GM23338 (cell line): ENCODE measurements at regions not wholly inside any gene's neighbourhood (a gene's known extent, or its start where the extent isn't known, plus 50 kb on each side); places are given as distances from the start of the nearest gene placed in this dataset.

Source experiments
- CREB1 ChIP-seq: fragments of 250-450 bp; sonication (Bioruptor Pico); IDR thresholded peaks from 2 replicates; pipeline ENCODE4 v1.5.0; 2020; ENCODE audit warnings: low read depth, mild to moderate bottlenecking, moderate library complexity
- CTCF ChIP-seq, 2 experiments: fragments of 200-600 bp in 1 of 2; sonication (generic) in 1 of 2; conservative IDR thresholded peaks; 2 replicates each; pipeline versions ENCODE4 v1.5.1 to v1.6.1; 2016 to 2017; ENCODE audit warnings: antibody characterized with exemption in 2 of 2, low read depth in 2 of 2, mild to moderate bottlenecking in 2 of 2, moderate library complexity in 1 of 2
- EZH2 ChIP-seq: fragments of 200-600 bp; sonication (generic); IDR thresholded peaks from one replicate; pipeline ENCODE4 v1.8.0; 2017; ENCODE audit warnings: antibody characterized with exemption, mild to moderate bottlenecking, low read depth; ENCODE audit not compliant: unreplicated experiment
- EZH2phosphoT487 ChIP-seq: fragments of 200-600 bp; sonication (generic); IDR thresholded peaks from one replicate; pipeline ENCODE4 v1.8.1; 2018; ENCODE audit warnings: antibody characterized with exemption; ENCODE audit not compliant: unreplicated experiment
- JUNB ChIP-seq: IDR thresholded peaks from one replicate; pipeline ENCODE4 v1.6.1; 2016; ENCODE audit warnings: antibody characterized with exemption; ENCODE audit not compliant: unreplicated experiment
- POLR2AphosphoS5 ChIP-seq: IDR thresholded peaks from 2 replicates; pipeline ENCODE4 v1.6.1; 2016; ENCODE audit warnings: antibody characterized with exemption, low read depth
- TF ChIP-seq, protein P1 (sequence below): IDR thresholded peaks from one replicate; pipeline ENCODE4 v1.6.1; 2018; ENCODE audit warnings: antibody characterized with exemption; ENCODE audit not compliant: unreplicated experiment
- TF ChIP-seq, protein P2 (sequence below): fragments of 250-450 bp; sonication (Bioruptor Pico); IDR thresholded peaks from 2 replicates; pipeline ENCODE4 v1.5.0; 2020; ENCODE audit warnings: mild to moderate bottlenecking, moderate library complexity

DNA sequence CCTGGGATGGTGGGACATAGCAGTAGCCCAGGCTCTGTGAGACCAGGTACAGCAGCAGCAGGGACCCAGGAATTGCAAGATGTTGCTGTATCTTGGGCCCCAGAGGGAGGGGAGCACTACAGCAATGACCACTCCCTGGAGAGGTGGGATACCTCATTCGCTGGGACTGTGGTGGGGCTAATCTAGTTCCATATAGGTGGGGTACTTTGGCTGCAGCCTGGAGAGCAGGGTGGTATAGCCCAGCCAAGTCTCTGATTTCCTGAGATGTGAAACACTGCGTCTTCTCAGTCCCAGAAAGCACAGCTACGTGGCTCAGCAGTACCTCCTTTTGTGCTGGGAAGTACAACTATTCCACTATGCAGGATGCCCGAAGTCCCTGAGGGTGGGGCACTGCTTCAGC lies 163.7 kb upstream of the ARHGAP5 start:
- TF ChIP-seq JUNB (no peak), POLR2AphosphoS5 (no peak), CTCF (conservative IDR thresholded peaks at IDR 0.05; ENCODE audit: low read depth in 2 of 2) (no peak), CREB1 (CRISPR knock-in tag) (no peak), EZH2 (no peak), EZH2phosphoT487 (no peak)
- TF ChIP-seq, protein P1, sequence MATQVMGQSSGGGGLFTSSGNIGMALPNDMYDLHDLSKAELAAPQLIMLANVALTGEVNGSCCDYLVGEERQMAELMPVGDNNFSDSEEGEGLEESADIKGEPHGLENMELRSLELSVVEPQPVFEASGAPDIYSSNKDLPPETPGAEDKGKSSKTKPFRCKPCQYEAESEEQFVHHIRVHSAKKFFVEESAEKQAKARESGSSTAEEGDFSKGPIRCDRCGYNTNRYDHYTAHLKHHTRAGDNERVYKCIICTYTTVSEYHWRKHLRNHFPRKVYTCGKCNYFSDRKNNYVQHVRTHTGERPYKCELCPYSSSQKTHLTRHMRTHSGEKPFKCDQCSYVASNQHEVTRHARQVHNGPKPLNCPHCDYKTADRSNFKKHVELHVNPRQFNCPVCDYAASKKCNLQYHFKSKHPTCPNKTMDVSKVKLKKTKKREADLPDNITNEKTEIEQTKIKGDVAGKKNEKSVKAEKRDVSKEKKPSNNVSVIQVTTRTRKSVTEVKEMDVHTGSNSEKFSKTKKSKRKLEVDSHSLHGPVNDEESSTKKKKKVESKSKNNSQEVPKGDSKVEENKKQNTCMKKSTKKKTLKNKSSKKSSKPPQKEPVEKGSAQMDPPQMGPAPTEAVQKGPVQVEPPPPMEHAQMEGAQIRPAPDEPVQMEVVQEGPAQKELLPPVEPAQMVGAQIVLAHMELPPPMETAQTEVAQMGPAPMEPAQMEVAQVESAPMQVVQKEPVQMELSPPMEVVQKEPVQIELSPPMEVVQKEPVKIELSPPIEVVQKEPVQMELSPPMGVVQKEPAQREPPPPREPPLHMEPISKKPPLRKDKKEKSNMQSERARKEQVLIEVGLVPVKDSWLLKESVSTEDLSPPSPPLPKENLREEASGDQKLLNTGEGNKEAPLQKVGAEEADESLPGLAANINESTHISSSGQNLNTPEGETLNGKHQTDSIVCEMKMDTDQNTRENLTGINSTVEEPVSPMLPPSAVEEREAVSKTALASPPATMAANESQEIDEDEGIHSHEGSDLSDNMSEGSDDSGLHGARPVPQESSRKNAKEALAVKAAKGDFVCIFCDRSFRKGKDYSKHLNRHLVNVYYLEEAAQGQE: no peak
- TF ChIP-seq, protein P2, sequence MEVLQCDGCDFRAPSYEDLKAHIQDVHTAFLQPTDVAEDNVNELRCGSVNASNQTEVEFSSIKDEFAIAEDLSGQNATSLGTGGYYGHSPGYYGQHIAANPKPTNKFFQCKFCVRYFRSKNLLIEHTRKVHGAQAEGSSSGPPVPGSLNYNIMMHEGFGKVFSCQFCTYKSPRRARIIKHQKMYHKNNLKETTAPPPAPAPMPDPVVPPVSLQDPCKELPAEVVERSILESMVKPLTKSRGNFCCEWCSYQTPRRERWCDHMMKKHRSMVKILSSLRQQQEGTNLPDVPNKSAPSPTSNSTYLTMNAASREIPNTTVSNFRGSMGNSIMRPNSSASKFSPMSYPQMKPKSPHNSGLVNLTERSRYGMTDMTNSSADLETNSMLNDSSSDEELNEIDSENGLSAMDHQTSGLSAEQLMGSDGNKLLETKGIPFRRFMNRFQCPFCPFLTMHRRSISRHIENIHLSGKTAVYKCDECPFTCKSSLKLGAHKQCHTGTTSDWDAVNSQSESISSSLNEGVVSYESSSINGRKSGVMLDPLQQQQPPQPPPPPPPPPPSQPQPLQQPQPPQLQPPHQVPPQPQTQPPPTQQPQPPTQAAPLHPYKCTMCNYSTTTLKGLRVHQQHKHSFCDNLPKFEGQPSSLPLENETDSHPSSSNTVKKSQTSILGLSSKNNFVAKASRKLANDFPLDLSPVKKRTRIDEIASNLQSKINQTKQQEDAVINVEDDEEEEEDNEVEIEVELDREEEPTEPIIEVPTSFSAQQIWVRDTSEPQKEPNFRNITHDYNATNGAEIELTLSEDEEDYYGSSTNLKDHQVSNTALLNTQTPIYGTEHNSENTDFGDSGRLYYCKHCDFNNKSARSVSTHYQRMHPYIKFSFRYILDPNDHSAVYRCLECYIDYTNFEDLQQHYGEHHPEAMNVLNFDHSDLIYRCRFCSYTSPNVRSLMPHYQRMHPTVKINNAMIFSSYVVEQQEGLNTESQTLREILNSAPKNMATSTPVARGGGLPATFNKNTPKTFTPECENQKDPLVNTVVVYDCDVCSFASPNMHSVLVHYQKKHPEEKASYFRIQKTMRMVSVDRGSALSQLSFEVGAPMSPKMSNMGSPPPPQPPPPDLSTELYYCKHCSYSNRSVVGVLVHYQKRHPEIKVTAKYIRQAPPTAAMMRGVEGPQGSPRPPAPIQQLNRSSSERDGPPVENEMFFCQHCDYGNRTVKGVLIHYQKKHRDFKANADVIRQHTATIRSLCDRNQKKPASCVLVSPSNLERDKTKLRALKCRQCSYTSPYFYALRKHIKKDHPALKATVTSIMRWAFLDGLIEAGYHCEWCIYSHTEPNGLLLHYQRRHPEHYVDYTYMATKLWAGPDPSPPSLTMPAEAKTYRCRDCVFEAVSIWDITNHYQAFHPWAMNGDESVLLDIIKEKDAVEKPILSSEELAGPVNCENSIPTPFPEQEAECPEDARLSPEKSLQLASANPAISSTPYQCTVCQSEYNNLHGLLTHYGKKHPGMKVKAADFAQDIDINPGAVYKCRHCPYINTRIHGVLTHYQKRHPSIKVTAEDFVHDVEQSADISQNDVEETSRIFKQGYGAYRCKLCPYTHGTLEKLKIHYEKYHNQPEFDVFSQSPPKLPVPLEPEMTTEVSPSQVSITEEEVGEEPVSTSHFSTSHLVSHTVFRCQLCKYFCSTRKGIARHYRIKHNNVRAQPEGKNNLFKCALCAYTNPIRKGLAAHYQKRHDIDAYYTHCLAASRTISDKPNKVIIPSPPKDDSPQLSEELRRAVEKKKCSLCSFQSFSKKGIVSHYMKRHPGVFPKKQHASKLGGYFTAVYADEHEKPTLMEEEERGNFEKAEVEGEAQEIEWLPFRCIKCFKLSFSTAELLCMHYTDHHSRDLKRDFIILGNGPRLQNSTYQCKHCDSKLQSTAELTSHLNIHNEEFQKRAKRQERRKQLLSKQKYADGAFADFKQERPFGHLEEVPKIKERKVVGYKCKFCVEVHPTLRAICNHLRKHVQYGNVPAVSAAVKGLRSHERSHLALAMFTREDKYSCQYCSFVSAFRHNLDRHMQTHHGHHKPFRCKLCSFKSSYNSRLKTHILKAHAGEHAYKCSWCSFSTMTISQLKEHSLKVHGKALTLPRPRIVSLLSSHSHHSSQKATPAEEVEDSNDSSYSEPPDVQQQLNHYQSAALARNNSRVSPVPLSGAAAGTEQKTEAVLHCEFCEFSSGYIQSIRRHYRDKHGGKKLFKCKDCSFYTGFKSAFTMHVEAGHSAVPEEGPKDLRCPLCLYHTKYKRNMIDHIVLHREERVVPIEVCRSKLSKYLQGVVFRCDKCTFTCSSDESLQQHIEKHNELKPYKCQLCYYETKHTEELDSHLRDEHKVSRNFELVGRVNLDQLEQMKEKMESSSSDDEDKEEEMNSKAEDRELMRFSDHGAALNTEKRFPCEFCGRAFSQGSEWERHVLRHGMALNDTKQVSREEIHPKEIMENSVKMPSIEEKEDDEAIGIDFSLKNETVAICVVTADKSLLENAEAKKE (CRISPR knock-in tag): no peak
